ENCODE measurements at regions not wholly inside any gene's neighbourhood (a gene's known extent, or its start where the extent isn't known, plus 50 kb on each side); places are given as distances from the start of the nearest gene placed in this dataset.

- no TSS peak for BruUV-seq (replicated peaks)
- ATAC-seq (no peak), DNase-seq (ENCODE audit: low read depth, low spot score) (no peak), FAIRE-seq (no peak)
- RAD21 ChIA-PET (ENCODE audit: unreplicated experiment), result no interaction called here
- Histone ChIP-seq H3K27me3 (replicated peaks in 1 of 2; ENCODE audit: control insufficient read depth in 2 of 2, insufficient read depth in 2 of 2, low read length in 1 of 2) (peaks cover 0 to 4% of the 10 kb centered on the region in 2 experiments; a peak in 2 of 4 replicates), H3K4me2 (ENCODE audit: control insufficient read depth, insufficient read depth) (no peak overlapping the region), H3K9ac (ENCODE audit: control insufficient read depth, insufficient read depth, low read length) (no peak overlapping the region), H3K36me3 (ENCODE audit: control insufficient read depth in 2 of 2, insufficient read depth in 2 of 2, low read length in 1 of 2) (no peaks in the 10 kb centered on the region), H3K79me2 (ENCODE audit: control insufficient read depth, insufficient read depth, low read length) (no peaks in the 10 kb centered on the region), H4K20me1 (ENCODE audit: control insufficient read depth, insufficient read depth) (no peaks in the 10 kb centered on the region), H3K4me3 (no peak overlapping the region), H3K9me3 (replicated peaks; ENCODE audit: control insufficient read depth, insufficient read depth, low read length) (peaks cover 2% of the 10 kb centered on the region; the same call in 1 of the 3 replicates), H3K27ac (ENCODE audit: control insufficient read depth, insufficient read depth) (no peak overlapping the region), H3K4me1 (ENCODE audit: control insufficient read depth, insufficient read depth, low read length) (no peaks in the 10 kb centered on the region), H2AFZ (ENCODE audit: control insufficient read depth, low read depth, low read length) (no peak overlapping the region)
- SMC1A ChIA-PET (ENCODE audit: uncharacterized antibody, unreplicated experiment), result no interaction called here
- POLR2A ChIA-PET, result no interaction called here
- no peak for TF ChIP-seq MYB (IDR thresholded peaks at IDR 0.05; ENCODE audit: borderline replicate concordance, low read depth, low read length)
- no peak for TF ChIP-seq CTCF (IDR thresholded peaks at IDR 0.05 in 2 of 3, conservative IDR thresholded peaks at IDR 0.05 in 1 of 3; ENCODE audit: control insufficient read depth in 2 of 3, extremely low read depth in 1 of 3, insufficient read depth in 1 of 3, low read depth in 3 of 3, low read length in 3 of 3)
- TF ChIP-seq E4F1 (IDR thresholded peaks at IDR 0.05; ENCODE audit: borderline replicate concordance, partially characterized antibody), result no peak
- no peak for TF ChIP-seq SMC3 (IDR thresholded peaks at IDR 0.05; ENCODE audit: borderline replicate concordance, low read length)
- no peak for TF ChIP-seq PAX8 (IDR thresholded peaks at IDR 0.05)
- TF ChIP-seq FOXK2 (IDR thresholded peaks at IDR 0.05), result no peak
- no peak for TF ChIP-seq NR2C2 (IDR thresholded peaks at IDR 0.05; ENCODE audit: borderline replicate concordance, control insufficient read depth, insufficient read length, low read depth)
- TF ChIP-seq CBX5 (IDR thresholded peaks at IDR 0.05; ENCODE audit: low read depth), result no peak
- no peak for TF ChIP-seq YY1 (IDR thresholded peaks at IDR 0.05; ENCODE audit: low read depth, low read length)
- no peak for TF ChIP-seq SPI1 (IDR thresholded peaks at IDR 0.05; ENCODE audit: borderline replicate concordance, insufficient read depth, low read depth, low read length)
- no peak for TF ChIP-seq PAX5 (IDR thresholded peaks at IDR 0.05; ENCODE audit: borderline replicate concordance, low read depth, low read length)
- TF ChIP-seq, protein P1, sequence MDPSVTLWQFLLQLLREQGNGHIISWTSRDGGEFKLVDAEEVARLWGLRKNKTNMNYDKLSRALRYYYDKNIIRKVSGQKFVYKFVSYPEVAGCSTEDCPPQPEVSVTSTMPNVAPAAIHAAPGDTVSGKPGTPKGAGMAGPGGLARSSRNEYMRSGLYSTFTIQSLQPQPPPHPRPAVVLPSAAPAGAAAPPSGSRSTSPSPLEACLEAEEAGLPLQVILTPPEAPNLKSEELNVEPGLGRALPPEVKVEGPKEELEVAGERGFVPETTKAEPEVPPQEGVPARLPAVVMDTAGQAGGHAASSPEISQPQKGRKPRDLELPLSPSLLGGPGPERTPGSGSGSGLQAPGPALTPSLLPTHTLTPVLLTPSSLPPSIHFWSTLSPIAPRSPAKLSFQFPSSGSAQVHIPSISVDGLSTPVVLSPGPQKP (IDR thresholded peaks at IDR 0.05; ENCODE audit: low read depth, low read length), result no peak
- in situ Hi-C loops (cut with MboI), result no loop called here
- 72% methylated on average over 5 of the region's 5 CpGs for WGBS (ENCODE audit: insufficient coverage, insufficient replicate concordance, low lambda C conversion rate, missing lambda C conversion rate)
- intact Hi-C loops (cut with micrococcal nuclease; ENCODE audit: unreplicated experiment), result no loop called here
- CTCF ChIA-PET, result no interaction called here
These were observed 132.2 kb downstream of the ASB7 start for GRCh38 chr15:100734586-100734985.

Data from GM12878 (cell line).